MG63 (cell line): ENCODE measurements at regions not wholly inside any gene's neighbourhood (a gene's known extent, or its start where the extent isn't known, plus 50 kb on each side); places are given as distances from the start of the nearest gene placed in this dataset.
"Not testable (repeated sequence)": the region's sequence is repeated elsewhere in the genome, so short reads cannot be mapped to it uniquely, and the experiment has no call there.

Source experiments
- DNase-seq: peaks from one replicate; pipeline ENCODE4 v3.0.0-alpha.2; 2020
- H3K27me3 ChIP-seq: fragments of 250-450 bp; sonication (Bioruptor Pico); 2 replicates; pipeline ENCODE4 v1.5.1; 2020; ENCODE audit warnings: mild to moderate bottlenecking, moderate library complexity
- H3K36me3 ChIP-seq: fragments of 250-450 bp; sonication (Bioruptor Pico); 2 replicates; pipeline ENCODE4 v1.5.1; 2020; ENCODE audit warnings: mild to moderate bottlenecking, moderate library complexity
- H3K4me3 ChIP-seq: fragments of 250-450 bp; sonication (Bioruptor Pico); 2 replicates; pipeline ENCODE4 v1.5.1; 2020; ENCODE audit warnings: mild to moderate bottlenecking, moderate library complexity
- H3K9me3 ChIP-seq: fragments of 250-450 bp; sonication (Bioruptor Pico); 2 replicates; pipeline ENCODE4 v1.5.1; 2020; ENCODE audit warnings: mild to moderate bottlenecking, moderate library complexity

DNA sequence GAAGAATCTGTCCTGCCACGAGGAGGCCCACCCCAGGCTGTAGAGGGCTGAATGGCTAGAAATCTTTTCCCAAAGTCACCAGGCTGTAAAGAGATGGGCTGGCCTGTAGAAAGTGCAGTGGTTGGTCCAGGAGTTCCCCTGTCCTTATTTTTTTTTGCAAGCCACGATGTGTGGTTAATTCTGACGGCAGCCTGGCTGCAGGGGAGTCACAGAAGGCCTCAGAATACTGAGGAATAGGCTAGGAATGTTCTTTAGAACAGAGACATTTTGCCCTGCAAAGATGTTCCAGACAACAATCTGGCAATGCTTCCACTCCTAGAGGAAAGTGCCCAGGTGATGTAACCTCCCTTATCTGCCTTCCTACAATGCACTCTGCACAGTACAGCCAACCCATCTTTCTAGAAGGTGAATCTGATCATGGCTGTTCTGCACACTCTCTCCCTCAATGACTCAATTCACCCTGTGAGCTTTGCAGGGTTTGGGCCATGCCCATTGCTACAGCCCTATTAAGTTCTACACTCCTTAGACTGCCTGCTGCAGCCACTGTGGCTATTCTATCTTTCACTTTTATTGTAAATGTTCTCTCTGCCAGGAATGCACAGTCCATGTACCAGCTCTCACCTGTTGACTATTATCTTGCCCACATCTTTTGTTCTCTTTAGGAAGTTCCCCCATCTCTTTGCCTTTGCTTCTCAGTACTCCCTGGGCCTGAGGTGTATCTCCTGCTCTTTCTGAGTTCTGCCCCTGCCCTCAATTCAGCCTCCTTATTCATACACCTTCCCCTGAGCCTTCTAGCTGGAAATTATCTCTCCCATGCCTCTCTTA, 377.8 kb upstream of the CLINT1 start:
- DNase-seq = no peak
- no peaks in the 10 kb centered on the region for H3K36me3 ChIP-seq
- no peak overlapping the region for H3K4me3 ChIP-seq
- H3K27me3 ChIP-seq = no peaks in the 10 kb centered on the region; the same call in 1 of the 2 replicates
- H3K9me3 ChIP-seq = no peaks in the 10 kb centered on the region

DNA sequence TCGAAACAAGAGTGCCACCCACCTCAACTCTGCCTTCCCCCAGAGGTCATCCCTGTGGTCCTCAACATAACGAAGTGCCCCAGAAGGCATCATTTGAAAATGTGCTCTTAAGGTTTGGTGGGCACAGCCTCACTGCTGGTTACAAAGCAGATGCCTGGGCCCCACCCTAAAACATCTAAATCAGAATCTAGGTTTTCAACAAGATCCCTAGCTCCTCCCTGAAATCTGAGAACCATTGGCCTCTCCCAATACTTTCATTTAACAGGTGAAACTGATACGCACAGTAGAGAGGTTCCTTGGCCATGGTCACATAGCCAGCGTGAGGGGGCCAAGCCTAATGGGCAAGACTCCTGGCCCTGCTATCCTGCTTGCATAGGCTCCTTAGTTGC, 376.2 kb upstream of the CLINT1 start:
- Histone ChIP-seq H3K36me3 (no peaks in the 10 kb centered on the region), H3K9me3 (no peaks in the 10 kb centered on the region; the same call in 1 of the 2 replicates), H3K27me3 (no peaks in the 10 kb centered on the region), H3K4me3 (no peak overlapping the region)
- no peak for DNase-seq

- Histone ChIP-seq H3K27me3 (no peaks in the 10 kb centered on the region), H3K4me3 (no peak overlapping the region), H3K36me3 (no peaks in the 10 kb centered on the region), H3K9me3 (no peaks in the 10 kb centered on the region; the same call in 1 of the 2 replicates)
- DNase-seq = no peak
Observed at GRCh38 chr5:158234323-158235158, 375.6 kb upstream of the CLINT1 start.

DNA sequence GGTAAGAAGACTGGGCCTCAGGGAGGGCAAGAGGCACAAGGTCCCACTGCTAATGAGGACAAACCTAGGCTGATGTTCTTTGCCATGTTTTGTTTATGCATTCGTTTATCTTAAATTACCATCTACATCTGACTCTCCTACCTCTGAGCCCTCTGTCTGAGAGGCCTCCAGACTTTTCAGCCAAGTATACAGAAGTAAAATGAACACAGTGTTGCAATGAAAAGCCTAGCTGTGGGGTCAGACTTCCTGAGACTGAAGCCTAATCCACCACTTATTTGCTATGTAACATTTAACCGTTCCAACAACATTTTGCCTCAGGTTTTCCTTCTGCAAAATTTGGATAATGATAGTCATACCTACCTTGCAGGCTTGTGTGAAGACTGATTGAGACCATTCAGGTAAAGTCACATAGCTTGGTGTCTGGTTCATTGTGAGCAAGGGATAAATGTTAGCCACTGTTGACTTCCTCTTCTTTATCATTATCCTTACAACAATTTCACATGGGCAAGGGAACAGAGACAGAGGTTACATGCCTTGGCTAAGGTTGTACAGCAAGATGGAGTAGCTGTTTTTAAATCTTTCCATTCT, 374.9 kb upstream of the CLINT1 start:
- Histone ChIP-seq H3K36me3 (no peaks in the 10 kb centered on the region), H3K27me3 (no peaks in the 10 kb centered on the region), H3K9me3 (no peaks in the 10 kb centered on the region; the same call in 1 of the 2 replicates), H3K4me3 (no peak overlapping the region)
- DNase-seq = no peak

DNA sequence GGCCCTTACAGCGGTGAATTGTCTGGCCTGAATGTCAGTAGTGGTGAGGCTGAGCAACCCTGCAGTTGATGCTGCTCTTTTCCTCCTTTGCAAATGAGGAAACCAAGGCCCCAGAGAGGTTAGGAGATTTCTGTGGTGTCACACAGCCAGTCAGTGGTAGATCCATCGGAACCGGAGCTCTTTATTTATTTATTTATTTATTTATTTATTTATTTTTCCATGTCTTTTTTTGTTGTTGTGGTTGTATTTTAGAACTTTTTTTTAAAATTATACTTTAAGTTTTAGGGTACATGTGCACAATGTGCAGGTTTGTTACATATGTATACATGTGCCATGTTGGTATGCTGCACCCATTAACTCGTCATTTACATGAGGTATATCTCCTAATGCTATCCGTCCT, 368.4 kb upstream of the CLINT1 start:
- H3K27me3 ChIP-seq, DNase-seq, H3K9me3 ChIP-seq, H3K4me3 ChIP-seq, H3K36me3 ChIP-seq: not testable (repeated sequence)

DNA sequence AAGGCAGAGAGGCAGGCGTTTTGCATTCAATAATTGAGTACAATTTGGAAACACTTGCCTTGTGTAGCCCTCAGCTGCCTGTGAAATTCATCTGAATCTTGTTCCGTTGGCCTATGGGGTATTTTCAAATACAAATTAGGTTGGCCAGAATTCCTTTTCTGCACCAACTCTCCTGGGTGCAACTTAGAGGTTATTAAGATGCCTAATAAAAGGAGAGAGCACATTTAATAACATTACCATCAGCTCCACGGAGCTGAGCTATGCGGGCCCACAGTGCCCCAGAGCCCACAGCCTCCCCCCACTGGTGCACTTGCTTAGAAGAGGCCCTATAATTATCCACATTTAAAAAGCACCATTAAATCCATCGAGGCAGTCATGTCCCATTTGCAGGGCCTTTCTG, 367.6 kb upstream of the CLINT1 start:
- DNase-seq = no peak
- no peaks in the 10 kb centered on the region; the same call in 1 of the 2 replicates for H3K9me3 ChIP-seq
- H3K36me3 ChIP-seq = no peaks in the 10 kb centered on the region
- no peak overlapping the region for H3K4me3 ChIP-seq
- peaks cover 3% of the 10 kb centered on the region; the same call in 1 of the 2 replicates for H3K27me3 ChIP-seq

DNA sequence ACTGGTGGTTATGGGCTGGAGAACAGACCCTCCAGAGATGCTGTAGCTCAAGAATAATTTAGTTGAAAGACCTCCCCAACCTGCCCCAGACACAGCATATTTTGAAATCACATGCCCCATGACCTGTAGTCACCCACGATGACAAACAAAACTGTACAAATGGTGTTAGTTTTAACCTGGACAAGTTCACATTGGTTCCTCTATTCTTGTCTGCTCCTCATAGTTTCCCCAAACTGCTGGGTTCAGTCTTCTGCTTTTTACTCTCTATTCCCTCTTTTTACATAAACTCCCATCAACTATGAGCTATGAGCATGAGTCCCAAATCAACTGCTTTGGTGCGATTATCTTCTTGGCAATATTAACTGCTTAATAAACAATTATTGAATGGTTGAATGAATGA, 365.3 kb upstream of the CLINT1 start:
- DNase-seq = no peak
- H3K4me3 ChIP-seq = no peak overlapping the region
- no peaks in the 10 kb centered on the region for H3K9me3 ChIP-seq
- H3K36me3 ChIP-seq = no peaks in the 10 kb centered on the region
- H3K27me3 ChIP-seq = peaks cover 3% of the 10 kb centered on the region; the same call in 1 of the 2 replicates

GRCh38 chr5:158223054-158223600, 364.2 kb upstream of the CLINT1 start:
- H3K36me3 ChIP-seq = no peaks in the 10 kb centered on the region

GRCh38 chr5:158212917-158213316, 354.0 kb upstream of the CLINT1 start:
- peaks cover 2% of the 10 kb centered on the region; the same call in 1 of the 2 replicates for H3K27me3 ChIP-seq
- DNase-seq = no peak
- no peaks in the 10 kb centered on the region for H3K36me3 ChIP-seq
- no peaks in the 10 kb centered on the region for H3K9me3 ChIP-seq
- H3K4me3 ChIP-seq = no peak overlapping the region

More at GRCh38 chr5:158223054-158223600, 364.2 kb upstream of the CLINT1 start:
- H3K9me3 ChIP-seq = no peaks in the 10 kb centered on the region
- no peak for DNase-seq
- H3K4me3 ChIP-seq = no peak overlapping the region
- H3K27me3 ChIP-seq = peaks cover 3% of the 10 kb centered on the region; the same call in 1 of the 2 replicates

GRCh38 chr5:158212237-158212636, 353.3 kb upstream of the CLINT1 start:
- Histone ChIP-seq H3K9me3 (no peaks in the 10 kb centered on the region), H3K27me3 (no peaks in the 10 kb centered on the region; the same call in 1 of the 2 replicates), H3K4me3 (no peak overlapping the region), H3K36me3 (no peaks in the 10 kb centered on the region)
- no peak for DNase-seq

- Histone ChIP-seq H3K9me3 (no peaks in the 10 kb centered on the region), H3K27me3 (no peaks in the 10 kb centered on the region), H3K36me3 (no peaks in the 10 kb centered on the region), H3K4me3 (no peak overlapping the region)
- DNase-seq = no peak
Observed at GRCh38 chr5:158209219-158209908, 350.4 kb upstream of the CLINT1 start.

- DNase-seq = no peak
- Histone ChIP-seq H3K9me3 (no peaks in the 10 kb centered on the region), H3K4me3 (no peak overlapping the region), H3K27me3 (no peaks in the 10 kb centered on the region), H3K36me3 (no peaks in the 10 kb centered on the region)
Observed at GRCh38 chr5:158207733-158208132, 348.8 kb upstream of the CLINT1 start.

GRCh38 chr5:158205992-158206391, 347.0 kb upstream of the CLINT1 start:
- no peaks in the 10 kb centered on the region for H3K36me3 ChIP-seq
- no peaks in the 10 kb centered on the region for H3K27me3 ChIP-seq
- H3K9me3 ChIP-seq = no peaks in the 10 kb centered on the region
- H3K4me3 ChIP-seq = no peak overlapping the region
- DNase-seq = no peak

- H3K27me3 ChIP-seq = no peaks in the 10 kb centered on the region
- H3K9me3 ChIP-seq = no peaks in the 10 kb centered on the region
- H3K4me3 ChIP-seq = no peak overlapping the region
- DNase-seq = no peak
- no peaks in the 10 kb centered on the region for H3K36me3 ChIP-seq
Observed at GRCh38 chr5:158203261-158203660, 344.3 kb upstream of the CLINT1 start.

DNA sequence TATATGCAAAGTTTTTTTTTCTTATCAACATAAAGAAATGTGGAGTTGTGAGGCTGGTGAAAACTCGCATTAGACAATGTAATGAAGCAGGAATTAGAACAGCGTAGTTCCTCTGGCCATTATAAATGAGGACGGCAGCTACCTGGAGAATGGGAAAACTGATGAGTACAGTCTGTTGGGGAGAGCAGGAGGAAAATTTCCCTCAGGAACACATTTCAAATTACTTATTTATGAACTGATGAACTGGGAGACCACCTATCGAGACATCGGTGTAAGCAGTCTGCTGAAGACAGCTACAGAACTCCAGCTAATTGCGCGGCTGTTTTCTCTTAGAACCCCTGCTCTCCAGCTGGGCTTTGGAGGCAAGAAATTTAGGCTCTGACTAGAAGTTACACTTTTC, 343.9 kb upstream of the CLINT1 start:
- no peak for DNase-seq
- no peaks in the 10 kb centered on the region for H3K36me3 ChIP-seq
- no peak overlapping the region for H3K4me3 ChIP-seq

DNA sequence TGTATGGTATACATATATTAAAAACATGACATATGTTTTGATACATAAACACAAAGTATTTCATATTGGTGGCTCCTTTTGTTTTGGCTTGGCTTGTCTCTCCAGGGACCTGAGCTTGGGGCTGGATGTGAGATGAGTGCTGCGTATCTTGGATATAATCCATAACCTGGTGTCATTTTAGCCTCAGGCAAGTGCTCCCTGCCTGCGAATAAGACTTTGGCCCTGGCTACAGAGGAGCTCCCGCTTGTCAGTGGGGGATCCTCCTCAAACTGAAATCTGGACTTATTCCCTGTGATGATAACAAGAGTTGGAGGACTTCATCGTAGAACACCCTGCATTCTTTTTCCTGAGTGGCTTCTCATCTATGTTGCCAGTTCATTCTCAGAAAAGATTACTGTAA, 341.7 kb upstream of the CLINT1 start:
- no peak for DNase-seq
- no peak overlapping the region for H3K4me3 ChIP-seq
- no peaks in the 10 kb centered on the region for H3K27me3 ChIP-seq
- no peaks in the 10 kb centered on the region for H3K9me3 ChIP-seq
- no peaks in the 10 kb centered on the region for H3K36me3 ChIP-seq

More for the DNA sequence above, 343.9 kb upstream of the CLINT1 start:
- Histone ChIP-seq H3K27me3 (no peaks in the 10 kb centered on the region), H3K9me3 (no peaks in the 10 kb centered on the region)
